A673 (cell line): ENCODE measurements at regions not wholly inside any gene's neighbourhood (a gene's known extent, or its start where the extent isn't known, plus 50 kb on each side); places are given as distances from the start of the nearest gene placed in this dataset.

Source experiments
- EZH2 ChIP-seq: fragments of 200-600 bp; sonication (generic); IDR thresholded peaks from 2 replicates; pipeline ENCODE4 v1.6.1; 2017; ENCODE audit warnings: borderline replicate concordance, low read depth, mild to moderate bottlenecking, mixed read lengths, antibody characterized with exemption, low read length; ENCODE audit not compliant: poor library complexity, severe bottlenecking
- TF ChIP-seq, protein P1 (sequence below): fragments of 300-800, 200-600 bp; sonication (generic); conservative IDR thresholded peaks from 2 replicates; pipeline ENCODE4 v1.5.1; 2017; ENCODE audit warnings: low read depth, mild to moderate bottlenecking, antibody characterized with exemption, low read length, moderate library complexity, mixed read lengths

DNA sequence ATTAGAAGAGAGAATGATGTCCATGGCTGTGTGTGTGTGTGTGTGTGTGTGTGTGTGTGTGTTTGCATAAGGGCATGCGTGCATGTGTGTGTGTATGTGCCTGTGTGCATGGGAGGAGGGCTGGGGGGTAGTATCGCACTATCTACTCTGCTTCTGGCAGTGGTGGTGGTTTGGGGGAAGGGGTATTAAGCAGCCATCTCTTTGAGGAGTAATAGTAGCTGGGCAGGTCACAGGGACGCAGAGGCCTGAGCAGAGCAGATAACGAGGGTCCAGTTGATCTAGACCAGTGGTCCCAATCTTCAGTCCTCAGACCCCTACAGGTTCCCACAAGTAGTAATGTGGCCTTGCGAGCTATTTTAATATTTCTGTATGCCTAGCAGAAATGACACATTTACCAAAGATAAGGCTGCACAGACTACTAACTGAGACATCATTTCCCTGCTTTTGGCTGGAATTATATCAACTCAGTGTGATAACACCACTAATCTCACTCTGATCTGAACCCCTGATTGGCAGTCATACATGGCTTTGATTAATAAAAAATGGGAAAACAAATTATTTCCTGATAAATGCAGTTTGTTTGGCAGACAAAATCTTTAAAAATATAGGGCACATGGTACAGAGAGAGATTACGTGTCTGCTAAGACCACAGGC is 354.3 kb downstream of the BUD13 start:
- no peak for TF ChIP-seq EZH2
- TF ChIP-seq, protein P1, sequence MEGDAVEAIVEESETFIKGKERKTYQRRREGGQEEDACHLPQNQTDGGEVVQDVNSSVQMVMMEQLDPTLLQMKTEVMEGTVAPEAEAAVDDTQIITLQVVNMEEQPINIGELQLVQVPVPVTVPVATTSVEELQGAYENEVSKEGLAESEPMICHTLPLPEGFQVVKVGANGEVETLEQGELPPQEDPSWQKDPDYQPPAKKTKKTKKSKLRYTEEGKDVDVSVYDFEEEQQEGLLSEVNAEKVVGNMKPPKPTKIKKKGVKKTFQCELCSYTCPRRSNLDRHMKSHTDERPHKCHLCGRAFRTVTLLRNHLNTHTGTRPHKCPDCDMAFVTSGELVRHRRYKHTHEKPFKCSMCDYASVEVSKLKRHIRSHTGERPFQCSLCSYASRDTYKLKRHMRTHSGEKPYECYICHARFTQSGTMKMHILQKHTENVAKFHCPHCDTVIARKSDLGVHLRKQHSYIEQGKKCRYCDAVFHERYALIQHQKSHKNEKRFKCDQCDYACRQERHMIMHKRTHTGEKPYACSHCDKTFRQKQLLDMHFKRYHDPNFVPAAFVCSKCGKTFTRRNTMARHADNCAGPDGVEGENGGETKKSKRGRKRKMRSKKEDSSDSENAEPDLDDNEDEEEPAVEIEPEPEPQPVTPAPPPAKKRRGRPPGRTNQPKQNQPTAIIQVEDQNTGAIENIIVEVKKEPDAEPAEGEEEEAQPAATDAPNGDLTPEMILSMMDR, result no peak
